Fibroblast of the aortic adventitia (primary cell): ENCODE measurements at regions not wholly inside any gene's neighbourhood (a gene's known extent, or its start where the extent isn't known, plus 50 kb on each side); places are given as distances from the start of the nearest gene placed in this dataset.

ENCODE experiments used
- DNase-seq: peaks from one replicate; pipeline ENCODE4 v3.0.0-alpha.2; 2010; ENCODE audit warnings: low read depth
- H3K4me3 ChIP-seq: 2 replicates; pipeline ENCODE4 v1.5.1; 2011; ENCODE audit warnings: low read depth, mild to moderate bottlenecking, control low read depth, low read length, moderate library complexity
- TF ChIP-seq, protein P1 (sequence below): IDR thresholded peaks from 2 replicates; pipeline ENCODE4 v1.5.1; 2011; ENCODE audit warnings: mild to moderate bottlenecking, low read length, control low read depth, inconsistent platforms; ENCODE audit not compliant: insufficient read depth

GRCh38 chr3:31242026-31242960, 290.4 kb upstream of the STT3B start:
- DNase-seq, result no peak
- H3K4me3 ChIP-seq, result no peak overlapping the region
- TF ChIP-seq, protein P1, sequence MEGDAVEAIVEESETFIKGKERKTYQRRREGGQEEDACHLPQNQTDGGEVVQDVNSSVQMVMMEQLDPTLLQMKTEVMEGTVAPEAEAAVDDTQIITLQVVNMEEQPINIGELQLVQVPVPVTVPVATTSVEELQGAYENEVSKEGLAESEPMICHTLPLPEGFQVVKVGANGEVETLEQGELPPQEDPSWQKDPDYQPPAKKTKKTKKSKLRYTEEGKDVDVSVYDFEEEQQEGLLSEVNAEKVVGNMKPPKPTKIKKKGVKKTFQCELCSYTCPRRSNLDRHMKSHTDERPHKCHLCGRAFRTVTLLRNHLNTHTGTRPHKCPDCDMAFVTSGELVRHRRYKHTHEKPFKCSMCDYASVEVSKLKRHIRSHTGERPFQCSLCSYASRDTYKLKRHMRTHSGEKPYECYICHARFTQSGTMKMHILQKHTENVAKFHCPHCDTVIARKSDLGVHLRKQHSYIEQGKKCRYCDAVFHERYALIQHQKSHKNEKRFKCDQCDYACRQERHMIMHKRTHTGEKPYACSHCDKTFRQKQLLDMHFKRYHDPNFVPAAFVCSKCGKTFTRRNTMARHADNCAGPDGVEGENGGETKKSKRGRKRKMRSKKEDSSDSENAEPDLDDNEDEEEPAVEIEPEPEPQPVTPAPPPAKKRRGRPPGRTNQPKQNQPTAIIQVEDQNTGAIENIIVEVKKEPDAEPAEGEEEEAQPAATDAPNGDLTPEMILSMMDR, result no peak

- TF ChIP-seq, protein P1, result no peak
- no peak for DNase-seq
- no peak overlapping the region for H3K4me3 ChIP-seq
These were observed 287.6 kb upstream of the STT3B start for GRCh38 chr3:31244929-31245817.

GRCh38 chr3:31246293-31247062, 286.2 kb upstream of the STT3B start:
- TF ChIP-seq, protein P1, result no peak
- no peak for DNase-seq
- H3K4me3 ChIP-seq, result no peak overlapping the region

GRCh38 chr3:31247063-31247447, 285.7 kb upstream of the STT3B start:
- no peak overlapping the region for H3K4me3 ChIP-seq
- TF ChIP-seq, protein P1, result no peak
- DNase-seq, result no peak

DNA sequence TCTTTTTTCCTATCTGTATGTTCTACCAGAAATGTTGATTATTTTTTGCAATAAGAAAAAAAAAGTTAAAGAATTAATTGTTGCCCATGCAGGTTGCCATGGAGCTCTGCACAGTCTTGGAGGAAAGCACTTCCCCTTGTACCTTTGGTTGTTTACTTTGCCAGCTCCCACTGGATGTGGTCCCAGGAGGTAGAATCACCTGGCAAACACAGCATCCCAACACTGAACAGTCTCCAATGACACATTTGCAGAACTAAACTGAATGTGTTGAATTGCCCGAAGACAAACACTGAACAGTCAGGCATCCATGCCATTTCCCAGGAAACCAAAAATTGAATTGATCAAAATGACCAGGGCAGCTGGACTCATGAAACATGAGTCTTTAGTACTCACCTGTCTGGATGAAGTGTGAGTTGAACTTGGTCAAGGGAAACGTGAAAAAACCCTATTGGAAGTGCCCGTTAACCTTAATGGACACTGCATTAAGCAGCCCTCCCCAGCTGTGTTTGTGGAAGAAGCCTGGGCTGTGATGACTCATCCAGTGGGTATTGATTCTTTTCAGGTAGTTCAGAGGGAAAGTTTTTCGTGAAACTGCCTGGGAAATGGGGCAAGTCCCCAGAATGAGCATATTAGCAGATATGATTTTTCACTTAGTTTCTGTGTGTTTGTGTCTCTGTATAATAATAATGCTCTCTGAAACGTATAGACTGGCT, 284.7 kb upstream of the STT3B start:
- H3K4me3 ChIP-seq, result no peak overlapping the region
- DNase-seq, result no peak
- TF ChIP-seq, protein P1, result no peak

DNA sequence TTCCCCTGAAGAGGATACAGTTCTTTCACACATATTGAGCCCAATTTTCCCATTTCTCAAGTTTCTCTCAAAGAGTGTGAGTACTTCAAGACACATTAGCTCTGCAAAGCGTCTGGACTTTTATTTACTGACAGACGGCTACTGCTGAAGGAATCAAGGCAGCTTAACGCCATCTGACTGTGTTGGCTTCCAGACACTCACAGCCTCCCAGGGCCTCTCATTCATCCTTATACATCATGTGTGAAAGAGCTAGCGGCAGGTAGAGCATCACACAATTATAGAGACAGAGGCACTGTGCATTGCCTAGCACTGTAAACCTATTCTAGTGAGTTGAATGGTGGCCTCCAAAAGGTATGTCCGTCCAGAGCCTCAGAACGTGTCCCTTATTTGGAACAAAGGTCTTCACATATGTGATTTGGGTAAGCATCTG, 284.1 kb upstream of the STT3B start:
- H3K4me3 ChIP-seq, result no peak overlapping the region
- TF ChIP-seq, protein P1, result no peak
- no peak for DNase-seq
